ENCODE measurements at regions not wholly inside any gene's neighbourhood (a gene's known extent, or its start where the extent isn't known, plus 50 kb on each side); places are given as distances from the start of the nearest gene placed in this dataset.

DNA sequence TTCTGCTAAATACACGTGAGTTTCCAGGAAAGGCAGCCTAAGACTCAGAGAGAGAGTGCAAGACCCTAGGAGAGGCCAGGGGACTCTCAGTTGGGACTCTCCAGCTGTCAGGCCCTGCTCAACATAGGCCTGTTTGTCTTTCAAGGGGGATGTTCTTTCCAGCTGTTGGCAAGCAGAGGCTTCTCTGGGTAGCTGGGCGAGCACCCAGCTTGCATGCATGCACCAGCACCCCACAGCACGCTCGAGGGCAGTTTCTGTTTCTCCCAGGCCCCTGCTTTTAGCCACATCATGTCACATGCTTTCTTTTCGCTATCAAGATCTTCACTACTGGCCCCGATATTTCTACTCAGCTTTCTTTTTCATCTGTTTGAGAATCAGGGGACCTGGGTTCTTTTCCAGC lies 479.3 kb upstream of the HS6ST1 start:
- Histone ChIP-seq H3K4me1 (ENCODE audit: insufficient read depth) (no peaks in the 10 kb centered on the region), H3K4me3 (ENCODE audit: low read depth, low read length) (no peak overlapping the region), H3K27ac (ENCODE audit: low read depth) (no peak overlapping the region), H3K36me3 (ENCODE audit: insufficient read depth) (no peaks in the 10 kb centered on the region)
- no peak for DNase-seq (ENCODE audit: extremely low spot score)
- WGBS, result 77% methylated on average over 6 of the region's 6 CpGs

DNA sequence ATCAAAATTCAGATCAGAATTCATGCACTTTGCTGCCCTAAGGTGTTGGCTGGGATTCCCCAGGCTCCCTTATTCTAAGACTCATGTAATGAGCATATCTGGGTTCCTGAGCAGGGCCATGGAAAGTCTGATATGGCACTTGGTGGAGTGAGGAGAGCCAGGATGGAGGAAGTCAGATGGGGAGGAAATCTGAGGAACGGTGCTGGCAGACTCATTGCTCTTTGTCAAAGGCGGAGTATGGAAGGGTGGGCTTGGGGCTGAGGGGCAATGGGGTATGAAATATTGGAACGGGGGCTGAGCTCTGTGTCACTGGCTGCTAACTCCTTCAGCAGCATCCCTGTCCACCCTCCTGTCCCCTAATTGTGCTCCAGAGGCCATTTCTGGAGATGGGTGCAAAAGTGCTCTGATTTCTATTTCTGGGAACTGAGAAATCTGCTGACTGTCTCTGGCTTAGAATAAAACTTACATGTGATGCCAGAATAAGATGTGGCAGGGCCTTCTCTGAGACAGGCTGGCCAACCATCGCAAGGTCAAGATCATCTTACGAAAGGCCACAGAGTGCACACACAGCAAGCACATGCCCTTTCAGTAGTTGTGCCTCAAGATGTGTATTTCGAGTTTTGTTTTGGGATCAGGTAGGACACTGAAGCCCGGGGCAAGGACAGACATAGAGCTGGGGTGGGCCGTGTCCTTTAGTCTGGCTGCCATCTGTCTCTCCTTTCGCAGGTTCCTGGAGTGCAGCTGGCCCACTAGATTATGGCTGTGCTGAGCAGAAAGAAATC lies 480.0 kb upstream of the HS6ST1 start:
- 81% methylated on average over 9 of the region's 9 CpGs for WGBS
- Histone ChIP-seq H3K4me1 (ENCODE audit: insufficient read depth) (no peaks in the 10 kb centered on the region), H3K36me3 (ENCODE audit: insufficient read depth) (no peaks in the 10 kb centered on the region), H3K27ac (ENCODE audit: low read depth) (no peak overlapping the region), H3K4me3 (ENCODE audit: low read depth, low read length) (no peak overlapping the region)
- no peak for DNase-seq (ENCODE audit: extremely low spot score)

GRCh38 chr2:128799284-128799552 lies 480.6 kb upstream of the HS6ST1 start:
- Histone ChIP-seq H3K4me3 (ENCODE audit: low read depth, low read length) (no peak overlapping the region), H3K36me3 (ENCODE audit: insufficient read depth) (no peaks in the 10 kb centered on the region), H3K4me1 (ENCODE audit: insufficient read depth) (no peaks in the 10 kb centered on the region), H3K27ac (ENCODE audit: low read depth) (no peak overlapping the region)
- DNase-seq (ENCODE audit: extremely low spot score), result no peak
- 91% methylated on average over 1 of the region's 1 CpG for whole genome bisulfite sequencing

DNA sequence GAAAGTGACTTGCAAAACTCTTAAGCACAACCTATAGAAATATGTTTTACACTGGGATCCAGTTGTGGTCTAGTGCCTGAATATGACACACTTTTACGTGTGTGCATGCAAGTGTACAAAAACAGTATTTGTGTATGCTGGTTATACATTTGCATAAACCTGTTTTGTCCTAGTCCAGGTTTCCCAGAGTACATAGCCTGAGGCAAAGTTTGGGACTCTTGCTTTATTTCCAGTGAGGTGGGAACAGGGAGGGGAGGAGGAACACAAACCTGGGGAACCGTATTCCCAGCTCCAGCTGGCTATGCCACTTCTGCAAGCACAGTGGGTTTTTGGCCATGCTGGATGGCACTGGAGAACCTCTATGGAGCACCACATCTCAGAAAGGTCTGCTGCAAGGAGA lies 481.1 kb upstream of the HS6ST1 start:
- Histone ChIP-seq H3K4me1 (ENCODE audit: insufficient read depth) (no peaks in the 10 kb centered on the region), H3K4me3 (ENCODE audit: low read depth, low read length) (no peak overlapping the region), H3K36me3 (ENCODE audit: insufficient read depth) (no peaks in the 10 kb centered on the region), H3K27ac (ENCODE audit: low read depth) (no peak overlapping the region)
- DNase-seq (ENCODE audit: extremely low spot score), result no peak
- WGBS, result 87% methylated on average over 2 of the region's 2 CpGs

DNA sequence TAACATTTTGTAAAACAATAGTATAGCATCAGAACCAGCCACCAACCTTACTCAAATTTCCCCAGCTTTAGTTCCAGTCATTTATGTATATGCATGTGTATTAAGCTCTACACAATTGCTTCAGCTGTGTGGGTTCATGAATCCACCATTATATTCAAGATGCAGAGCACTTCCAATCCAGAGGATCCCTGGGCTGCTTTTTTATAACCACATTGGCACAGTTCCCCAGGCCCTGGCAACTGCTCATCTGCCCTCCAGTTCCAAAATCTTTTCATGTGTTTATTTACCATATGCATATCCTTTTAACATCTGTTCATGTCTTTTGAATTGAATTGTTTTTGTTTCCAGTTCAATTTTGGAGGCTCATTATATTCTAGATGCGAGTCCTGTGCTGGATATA lies 482.9 kb upstream of the HS6ST1 start:
- H3K27ac ChIP-seq (ENCODE audit: low read depth), result no peak overlapping the region
- H3K4me3 ChIP-seq (ENCODE audit: low read depth, low read length), result no peak overlapping the region
- no peaks in the 10 kb centered on the region for H3K4me1 ChIP-seq (ENCODE audit: insufficient read depth)
- no peak for DNase-seq (ENCODE audit: extremely low spot score)
- no peaks in the 10 kb centered on the region for H3K36me3 ChIP-seq (ENCODE audit: insufficient read depth)
- 54% methylated on average over 1 of the region's 1 CpG for WGBS

- no peak for DNase-seq (ENCODE audit: extremely low spot score)
- no peaks in the 10 kb centered on the region for H3K4me1 ChIP-seq (ENCODE audit: insufficient read depth)
- no peak overlapping the region for H3K27ac ChIP-seq (ENCODE audit: low read depth)
- 96% methylated on average over 2 of the region's 2 CpGs for WGBS
- no peaks in the 10 kb centered on the region for H3K36me3 ChIP-seq (ENCODE audit: insufficient read depth)
- no peak overlapping the region for H3K4me3 ChIP-seq (ENCODE audit: low read depth, low read length)
These were observed 484.6 kb upstream of the HS6ST1 start for GRCh38 chr2:128803222-128803621.

DNA sequence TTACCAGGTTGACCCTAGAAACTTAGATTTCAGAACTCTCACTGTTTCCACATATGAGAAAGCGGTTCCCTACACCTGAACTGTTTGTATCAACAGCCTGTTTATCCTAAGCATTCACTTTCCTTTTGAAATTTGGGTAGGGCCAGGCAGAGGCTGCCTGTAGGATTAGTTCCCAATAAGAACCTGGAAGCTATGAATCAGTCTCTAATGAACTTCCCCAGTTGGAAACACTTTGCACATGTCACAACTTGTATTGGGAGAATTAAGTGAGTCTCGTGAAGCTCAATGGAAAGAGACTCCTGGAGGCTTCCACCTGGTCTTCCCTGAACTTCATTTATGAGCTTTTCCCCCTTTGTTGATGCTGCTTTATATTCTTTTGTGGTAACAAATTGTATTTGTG lies 486.6 kb upstream of the HS6ST1 start:
- Histone ChIP-seq H3K4me1 (ENCODE audit: insufficient read depth) (no peaks in the 10 kb centered on the region), H3K27ac (ENCODE audit: low read depth) (no peak overlapping the region), H3K36me3 (ENCODE audit: insufficient read depth) (no peaks in the 10 kb centered on the region), H3K4me3 (ENCODE audit: low read depth, low read length) (no peak overlapping the region)
- no peak for DNase-seq (ENCODE audit: extremely low spot score)
- WGBS, result 78% methylated on average over 2 of the region's 2 CpGs

- H3K4me1 ChIP-seq (ENCODE audit: insufficient read depth), result no peaks in the 10 kb centered on the region
- DNase-seq (ENCODE audit: extremely low spot score), result no peak
- no peak overlapping the region for H3K27ac ChIP-seq (ENCODE audit: low read depth)
- no peak overlapping the region for H3K4me3 ChIP-seq (ENCODE audit: low read depth, low read length)
- 92% methylated on average over 2 of the region's 2 CpGs for WGBS
- H3K36me3 ChIP-seq (ENCODE audit: insufficient read depth), result no peaks in the 10 kb centered on the region
These were observed 487.2 kb upstream of the HS6ST1 start for GRCh38 chr2:128805918-128806317.

DNA sequence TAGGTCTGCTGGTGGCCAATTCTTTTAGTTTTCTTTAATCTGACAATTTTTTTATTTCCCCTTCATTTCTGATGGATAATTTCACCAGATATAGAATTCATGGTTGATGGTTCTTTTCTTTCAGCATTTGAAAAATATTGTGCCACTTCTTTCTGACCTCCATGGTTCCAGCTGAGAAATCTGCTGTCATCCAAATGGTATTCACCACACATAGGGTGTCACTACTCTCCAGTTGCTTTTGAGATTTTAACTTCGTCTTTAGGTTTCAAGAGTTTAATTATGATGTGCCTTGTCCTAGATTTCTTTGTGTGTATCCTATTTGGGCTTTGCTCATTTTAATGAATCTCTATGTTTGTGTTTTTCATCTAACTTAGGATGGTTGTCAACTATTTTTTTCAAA lies 488.6 kb upstream of the HS6ST1 start:
- H3K36me3 ChIP-seq (ENCODE audit: insufficient read depth), result no peaks in the 10 kb centered on the region
- no peak overlapping the region for H3K4me3 ChIP-seq (ENCODE audit: low read depth, low read length)
- DNase-seq (ENCODE audit: extremely low spot score), result no peak
- no peak overlapping the region for H3K27ac ChIP-seq (ENCODE audit: low read depth)
- WGBS, result 99% methylated on average over 1 of the region's 1 CpG
- no peaks in the 10 kb centered on the region for H3K4me1 ChIP-seq (ENCODE audit: insufficient read depth)

DNA sequence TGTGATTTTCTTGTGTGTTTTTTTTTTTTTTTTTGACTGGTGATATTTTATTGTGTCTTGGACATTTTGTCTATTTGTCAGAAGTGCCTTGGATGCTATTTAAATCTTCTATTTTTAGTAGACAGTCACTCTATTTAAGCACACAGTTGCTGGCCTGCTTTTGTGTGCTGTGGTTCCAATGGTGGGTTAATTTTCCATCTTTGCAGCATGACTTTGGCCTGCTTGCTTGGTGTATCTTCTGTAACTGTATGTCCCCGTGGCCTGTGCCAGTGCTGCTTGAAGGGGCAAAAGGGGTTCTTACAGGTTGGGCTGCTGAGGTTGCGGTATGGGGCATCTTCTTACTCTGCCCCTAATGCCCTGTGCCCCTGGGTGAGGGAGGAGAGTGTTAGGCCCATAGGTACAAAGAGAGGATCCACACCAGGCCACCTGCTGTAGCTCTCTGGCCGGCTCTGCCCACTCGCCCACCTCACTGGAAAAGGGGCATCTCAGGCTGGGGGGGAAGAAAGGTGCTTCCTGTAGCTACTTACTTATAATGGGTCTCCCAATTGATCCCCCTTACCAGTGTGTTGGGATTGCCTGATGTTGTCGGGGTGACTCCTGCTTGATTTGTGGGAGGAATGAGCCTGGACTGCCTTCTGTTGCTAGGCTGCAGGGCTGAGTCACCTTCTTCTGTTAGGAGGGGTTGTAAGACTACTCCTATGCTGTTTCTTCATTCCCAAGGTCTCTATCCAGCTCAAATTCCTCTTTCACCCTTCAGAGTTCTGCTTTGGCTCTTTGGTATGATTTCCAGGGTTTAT lies 490.0 kb upstream of the HS6ST1 start:
- Histone ChIP-seq H3K4me1 (ENCODE audit: insufficient read depth) (no peaks in the 10 kb centered on the region), H3K36me3 (ENCODE audit: insufficient read depth) (no peaks in the 10 kb centered on the region), H3K27ac (ENCODE audit: low read depth) (no peak overlapping the region), H3K4me3 (ENCODE audit: low read depth, low read length) (no peak overlapping the region)
- DNase-seq (ENCODE audit: extremely low spot score), result no peak
- 81% methylated on average over 5 of the region's 5 CpGs for WGBS

GRCh38 chr2:128809259-128809636 lies 490.6 kb upstream of the HS6ST1 start:
- 74% methylated on average over 1 of the region's 1 CpG for WGBS
- Histone ChIP-seq H3K36me3 (ENCODE audit: insufficient read depth) (no peaks in the 10 kb centered on the region), H3K4me1 (ENCODE audit: insufficient read depth) (no peaks in the 10 kb centered on the region), H3K27ac (ENCODE audit: low read depth) (no peak overlapping the region), H3K4me3 (ENCODE audit: low read depth, low read length) (no peak overlapping the region)
- no peak for DNase-seq (ENCODE audit: extremely low spot score)

DNA sequence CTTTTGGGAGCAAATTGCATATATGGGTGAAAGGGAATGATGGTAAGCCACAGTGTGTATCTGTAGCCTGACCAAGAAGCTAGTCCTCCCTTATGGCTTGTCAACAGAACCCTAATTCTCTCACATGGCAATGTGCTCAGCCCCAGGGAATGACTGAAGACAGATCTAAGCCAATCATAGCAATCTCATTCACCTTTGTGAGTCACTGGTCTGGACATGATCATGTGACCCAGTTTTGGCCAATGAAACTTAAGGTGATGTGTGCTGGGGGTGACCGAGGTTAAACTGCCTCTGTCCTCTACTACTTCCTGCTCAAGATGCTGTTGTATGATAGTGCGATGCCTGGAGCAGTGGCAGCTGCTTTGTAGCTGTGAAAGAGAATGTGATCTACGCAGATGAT lies 491.2 kb upstream of the HS6ST1 start:
- Histone ChIP-seq H3K4me3 (ENCODE audit: low read depth, low read length) (no peak overlapping the region), H3K36me3 (ENCODE audit: insufficient read depth) (no peaks in the 10 kb centered on the region), H3K27ac (ENCODE audit: low read depth) (no peak overlapping the region), H3K4me1 (ENCODE audit: insufficient read depth) (no peaks in the 10 kb centered on the region)
- 32% methylated on average over 3 of the region's 3 CpGs for WGBS
- no peak for DNase-seq (ENCODE audit: extremely low spot score)

DNA sequence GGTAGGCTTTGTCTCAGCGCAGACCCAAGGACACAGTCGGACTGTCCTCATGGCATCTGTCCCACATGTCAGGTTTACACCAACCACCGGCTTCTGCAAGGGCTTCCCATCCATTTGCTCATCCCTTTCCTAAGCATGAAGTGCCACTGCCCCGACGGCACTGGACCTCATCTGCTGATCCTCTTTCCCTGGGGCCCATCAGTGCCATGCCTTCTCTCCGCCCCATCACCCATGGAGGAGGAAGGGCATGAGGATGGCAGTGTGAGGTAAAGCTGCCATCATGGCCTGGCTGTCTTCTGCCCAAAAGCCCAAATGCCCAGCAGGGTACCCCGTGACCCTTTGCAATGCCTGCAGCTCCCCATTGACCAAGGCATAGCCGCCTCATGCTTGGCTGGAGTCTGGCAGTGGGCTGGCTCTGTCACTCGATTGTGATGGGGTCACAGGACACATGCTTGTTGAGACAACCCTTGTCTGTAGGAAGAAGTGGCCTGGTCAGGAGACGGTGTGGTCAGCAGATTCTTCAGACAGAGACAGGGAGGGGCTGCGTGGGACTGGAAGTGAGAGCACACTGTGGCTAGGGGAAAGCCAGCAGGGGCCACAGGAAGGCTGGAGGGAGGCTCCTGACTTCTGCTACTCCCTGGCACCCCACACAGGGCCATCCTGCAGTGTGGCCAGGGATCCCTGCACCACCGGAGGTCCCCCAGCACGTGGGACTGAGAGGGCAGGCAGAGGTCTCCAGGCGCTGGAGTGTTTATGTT lies 493.7 kb upstream of the HS6ST1 start:
- H3K36me3 ChIP-seq (ENCODE audit: insufficient read depth), result no peaks in the 10 kb centered on the region
- no peak for DNase-seq (ENCODE audit: extremely low spot score)
- no peak overlapping the region for H3K27ac ChIP-seq (ENCODE audit: low read depth)
- no peaks in the 10 kb centered on the region for H3K4me1 ChIP-seq (ENCODE audit: insufficient read depth)
- 92% methylated on average over 14 of the region's 14 CpGs for WGBS
- H3K4me3 ChIP-seq (ENCODE audit: low read depth, low read length), result no peak overlapping the region

Measured in urinary bladder (tissue), 3 donors.